GM19395 (cell line): ENCODE measurements at regions not wholly inside any gene's neighbourhood (a gene's known extent, or its start where the extent isn't known, plus 50 kb on each side); places are given as distances from the start of the nearest gene placed in this dataset.
"Not testable (repeated sequence)": the region's sequence is repeated elsewhere in the genome, so short reads cannot be mapped to it uniquely, and the experiment has no call there.

Experiments
- ATAC-seq: cut with Tn5 transposase; IDR thresholded peaks from one replicate; pipeline ENCODE4 v1.9.1; 2021; ENCODE audit warnings: mild to moderate bottlenecking, moderate library complexity; ENCODE audit not compliant: unreplicated experiment

DNA sequence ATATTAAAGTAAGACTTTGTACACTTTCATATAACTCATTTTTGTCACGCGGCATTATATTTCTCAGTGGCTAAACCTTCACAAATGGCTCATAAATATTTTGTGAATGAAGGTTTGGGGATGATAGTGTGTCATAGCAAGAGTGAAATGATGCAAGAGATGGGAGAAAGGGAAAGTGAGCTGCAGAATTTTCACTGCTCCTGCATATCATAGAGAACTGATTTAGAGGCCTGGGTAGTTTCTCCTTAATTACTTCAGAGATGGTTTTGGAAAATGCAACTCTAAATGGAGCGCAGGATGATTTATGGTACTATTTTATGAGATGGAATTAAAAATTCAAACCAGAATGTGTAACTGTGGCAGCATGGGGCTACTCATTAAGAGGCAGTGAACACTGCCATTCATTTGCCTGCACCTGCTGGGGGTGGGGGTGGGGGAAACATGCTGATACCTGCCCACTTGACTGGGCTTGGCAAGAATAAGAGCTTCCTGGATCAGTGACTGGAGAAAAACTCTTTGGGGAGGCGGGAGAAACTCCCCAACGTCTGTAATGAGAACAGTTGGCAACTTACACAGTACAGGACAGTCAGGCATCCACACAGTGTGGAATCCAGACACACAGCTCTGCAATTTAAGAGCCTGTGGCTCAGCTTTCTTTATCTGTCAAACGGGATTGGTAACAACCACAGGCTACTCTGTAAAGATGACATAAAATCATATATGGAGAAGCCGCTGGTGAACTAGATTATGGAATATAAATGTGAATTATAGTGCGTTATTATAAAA is 941.9 kb downstream of the SLC4A3 start:
- ATAC-seq = no peak

- ATAC-seq = no peak
Observed at GRCh38 chr2:220572385-220572784, 945.0 kb downstream of the SLC4A3 start.

GRCh38 chr2:220574038-220574437 is 946.6 kb downstream of the SLC4A3 start:
- ATAC-seq = no peak

DNA sequence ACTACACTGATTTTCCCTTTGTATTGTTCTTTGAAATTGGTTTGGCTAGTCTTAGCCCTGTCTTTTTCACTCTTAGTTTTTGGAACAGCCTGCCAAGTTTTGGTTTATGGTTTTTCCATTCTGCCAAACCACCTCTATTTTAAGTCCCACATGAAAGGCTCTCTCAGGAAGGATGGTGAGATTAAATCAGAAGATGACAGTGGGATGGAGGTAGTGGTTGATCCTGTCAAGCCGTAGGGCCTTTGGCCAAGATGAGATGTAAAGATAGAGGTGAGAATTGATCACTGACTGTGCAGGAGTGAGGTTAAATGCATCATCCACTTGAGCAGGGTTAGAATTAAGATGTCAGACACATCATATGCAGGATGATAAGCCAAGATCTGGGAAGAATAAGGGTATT is 948.5 kb downstream of the SLC4A3 start:
- no peak for ATAC-seq

- ATAC-seq = no peak
Observed at GRCh38 chr2:220579452-220579851, 952.0 kb downstream of the SLC4A3 start.

GRCh38 chr2:220580113-220580512 is 952.7 kb downstream of the SLC4A3 start:
- no peak for ATAC-seq

GRCh38 chr2:220583725-220584124 is 956.3 kb downstream of the SLC4A3 start:
- no peak for ATAC-seq

DNA sequence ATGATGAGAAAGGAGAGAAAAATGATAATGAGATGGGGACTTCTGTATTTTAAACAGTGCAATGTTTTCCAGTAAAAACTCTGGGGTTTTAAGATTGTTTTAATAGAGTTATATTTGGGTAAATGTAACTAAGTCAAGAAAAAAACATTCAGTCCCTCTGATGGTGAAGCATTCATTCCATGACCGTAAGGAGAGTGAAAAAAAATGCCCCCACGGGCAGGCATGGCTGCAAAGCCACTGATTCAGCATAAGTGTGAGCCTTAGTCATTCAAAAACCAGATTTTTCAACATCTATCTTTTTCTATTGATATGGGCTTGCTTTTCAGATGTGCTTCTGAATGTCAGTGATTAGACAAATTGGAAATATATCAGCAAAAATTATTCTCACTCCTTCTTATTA is 957.8 kb downstream of the SLC4A3 start:
- no peak for ATAC-seq

DNA sequence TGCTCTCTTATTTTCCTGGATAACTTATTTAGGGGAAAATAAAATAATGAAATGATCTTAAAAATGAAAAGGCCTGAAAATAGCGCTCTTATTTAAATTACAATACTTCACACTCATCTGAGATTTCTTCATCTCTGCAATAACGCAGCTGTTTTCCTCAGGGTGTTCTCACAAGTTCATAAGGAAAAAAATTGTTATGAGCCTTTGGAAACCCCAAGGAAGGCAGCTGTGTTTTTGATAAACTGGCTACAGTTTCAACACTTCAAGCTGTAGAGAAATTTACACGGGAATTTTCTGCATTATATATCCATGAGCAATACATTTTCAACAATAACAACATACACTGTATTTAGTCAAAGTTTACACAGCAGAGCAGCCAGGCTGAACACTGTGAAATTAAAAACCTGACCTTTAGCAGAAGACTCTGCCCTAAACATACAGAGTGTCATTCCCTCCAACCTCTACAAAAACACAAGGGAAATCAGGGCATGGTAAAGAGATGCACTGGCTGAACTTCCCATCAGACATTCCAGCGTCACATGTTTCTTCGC is 959.6 kb downstream of the SLC4A3 start:
- no peak for ATAC-seq

GRCh38 chr2:220588148-220588547 is 960.7 kb downstream of the SLC4A3 start:
- no peak for ATAC-seq

DNA sequence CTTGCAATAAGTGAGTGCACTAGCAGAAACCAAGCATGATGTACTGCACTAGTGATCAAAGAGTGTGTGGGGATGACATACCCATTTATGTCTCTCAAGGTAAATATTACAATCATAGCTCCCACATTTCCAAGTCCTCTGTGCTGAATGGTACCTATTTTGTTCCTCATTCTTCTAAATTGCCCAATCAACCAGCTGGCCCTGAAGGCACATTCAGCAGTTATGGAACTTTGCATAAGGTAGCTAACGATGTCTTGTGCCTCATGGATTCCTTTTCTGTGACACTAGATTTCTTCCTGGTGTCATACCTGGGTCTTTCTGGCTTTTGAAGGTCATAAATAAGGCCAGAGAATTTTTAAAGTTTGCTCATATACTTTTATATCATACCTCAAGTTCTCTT is 963.0 kb downstream of the SLC4A3 start:
- no peak for ATAC-seq

GRCh38 chr2:220593526-220593925 is 966.1 kb downstream of the SLC4A3 start:
- no peak for ATAC-seq

- ATAC-seq = no peak
Observed at GRCh38 chr2:220601674-220602073, 970.4 kb downstream of the EPHA4 start.

DNA sequence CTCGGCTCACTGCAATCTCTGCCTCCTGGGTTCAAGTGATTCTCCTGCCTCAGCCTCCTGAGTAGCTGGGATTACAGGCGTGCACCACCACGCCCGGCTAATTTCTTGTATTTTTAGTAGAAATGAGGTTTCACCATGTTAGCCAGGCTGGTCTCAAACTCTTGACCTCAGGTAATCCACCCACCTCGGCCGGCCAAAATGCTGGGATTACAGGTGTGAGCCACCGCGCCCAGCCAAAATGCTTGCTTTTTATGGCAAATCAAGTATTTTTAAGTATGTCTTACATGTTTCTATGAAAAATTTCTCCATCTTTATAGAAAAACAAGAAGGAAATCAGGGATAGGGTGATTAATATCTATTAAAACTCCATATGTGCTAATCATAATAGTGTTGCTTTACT is 959.1 kb downstream of the EPHA4 start:
- not testable (repeated sequence) for ATAC-seq

GRCh38 chr2:220614064-220614463 is 958.0 kb downstream of the EPHA4 start:
- ATAC-seq = no peak

DNA sequence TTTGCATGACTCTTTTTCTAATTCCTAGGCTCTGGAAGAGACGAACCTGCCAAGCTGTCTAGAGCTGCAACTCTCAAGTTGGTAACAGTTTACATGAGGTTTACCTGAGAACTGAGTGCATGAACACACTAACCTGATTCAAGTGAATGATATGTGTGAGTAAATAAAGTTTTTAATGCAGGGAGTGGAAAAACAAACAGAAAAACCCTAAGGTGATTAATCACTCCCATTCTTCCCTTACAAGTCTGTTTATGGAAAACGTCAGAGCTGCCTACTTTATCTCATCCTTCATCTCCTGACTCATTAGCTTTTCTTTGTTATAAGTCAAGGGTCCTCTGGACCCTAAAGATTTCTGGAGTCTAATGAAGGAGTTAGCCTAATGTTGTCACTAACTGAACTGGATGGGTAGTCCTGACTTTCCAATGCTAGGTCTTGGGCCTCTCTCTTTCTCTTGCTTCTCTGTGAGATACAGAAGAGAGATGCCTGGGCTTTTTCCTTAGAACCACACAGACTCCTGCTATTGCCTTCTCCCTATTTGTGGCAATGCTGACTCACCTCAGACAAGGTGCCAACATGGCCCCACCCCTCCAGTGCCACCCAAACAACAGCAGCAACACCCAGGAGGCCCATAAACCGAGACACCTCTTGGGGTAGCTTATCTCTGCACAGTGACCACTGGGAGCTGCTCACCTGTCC is 952.4 kb downstream of the EPHA4 start:
- ATAC-seq = no peak

DNA sequence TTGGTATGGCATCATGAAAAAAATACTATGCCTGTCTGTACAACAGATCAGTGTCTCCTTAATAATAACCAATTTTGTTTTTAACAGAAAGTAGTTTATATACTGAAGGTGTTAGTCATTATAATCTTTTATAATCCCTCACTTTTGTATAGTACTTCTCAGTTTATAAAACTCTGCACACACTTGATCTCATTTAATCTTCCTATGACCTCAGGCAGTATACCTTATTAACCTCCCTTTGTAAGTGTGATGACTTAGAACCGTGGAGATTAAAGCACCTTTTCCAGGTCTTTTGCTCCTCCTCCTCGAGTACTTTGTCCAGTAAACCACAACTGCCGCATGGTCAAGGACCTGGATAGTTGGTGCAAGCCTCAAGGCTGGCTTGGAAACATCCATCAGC is 945.5 kb downstream of the EPHA4 start:
- ATAC-seq = no peak

DNA sequence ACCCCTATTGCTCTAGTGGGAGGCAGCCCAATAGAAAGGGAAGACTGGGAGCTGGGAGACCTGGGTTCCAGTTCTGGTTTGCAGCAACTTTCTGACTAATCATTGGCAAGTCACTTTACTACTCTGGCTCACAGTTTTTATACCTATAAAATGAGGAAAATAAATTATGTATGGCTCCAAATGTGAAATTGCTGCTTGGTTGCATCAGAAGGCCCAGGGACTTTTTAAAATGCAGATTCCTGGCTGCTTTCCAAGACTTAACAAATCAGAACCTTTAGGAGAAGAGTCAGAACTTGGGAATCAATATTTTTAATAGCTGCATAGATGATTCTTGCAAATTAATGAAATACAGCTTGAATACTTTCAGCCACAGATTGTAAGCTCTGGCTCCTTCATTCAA is 943.9 kb downstream of the EPHA4 start:
- ATAC-seq = no peak

DNA sequence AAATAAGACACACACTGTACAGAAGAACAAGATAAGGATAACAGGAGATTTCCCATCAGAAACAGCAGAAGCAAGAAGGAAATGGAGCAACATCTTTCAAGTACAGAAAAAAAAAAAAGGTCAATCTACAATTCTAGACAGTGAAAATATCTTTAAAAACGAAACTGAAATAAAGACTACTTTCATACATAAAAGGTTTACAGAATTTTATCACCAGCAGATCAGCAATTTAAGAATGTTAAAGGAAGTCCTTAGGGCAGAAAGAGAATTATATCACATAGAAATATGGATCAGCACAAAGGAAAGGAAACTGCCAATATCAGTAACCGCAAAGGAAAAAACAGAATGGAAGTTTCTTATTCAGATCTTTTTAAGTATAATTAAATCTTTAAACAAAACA is 931.0 kb downstream of the EPHA4 start:
- no peak for ATAC-seq

DNA sequence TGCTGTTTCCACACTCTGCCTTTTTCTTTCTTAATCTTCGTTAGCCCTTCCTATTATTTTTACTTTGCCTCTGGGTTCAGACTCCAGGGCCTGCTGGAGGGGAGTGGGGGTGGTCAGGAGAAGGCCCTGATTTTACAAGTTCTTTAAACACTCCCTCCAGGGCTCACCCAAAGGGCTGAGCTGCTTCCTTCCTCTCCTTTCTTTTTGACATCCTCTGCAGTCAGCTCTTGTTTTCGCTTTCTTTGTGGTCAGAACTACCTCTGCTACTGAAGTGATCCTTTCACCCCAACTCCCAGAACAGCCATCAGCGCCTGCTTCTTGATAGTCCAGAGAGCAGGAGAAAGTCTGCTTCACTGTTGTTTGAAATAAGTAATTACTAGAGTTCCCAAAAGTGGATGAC is 925.7 kb downstream of the EPHA4 start:
- peak; percentile 81 for ATAC-seq

DNA sequence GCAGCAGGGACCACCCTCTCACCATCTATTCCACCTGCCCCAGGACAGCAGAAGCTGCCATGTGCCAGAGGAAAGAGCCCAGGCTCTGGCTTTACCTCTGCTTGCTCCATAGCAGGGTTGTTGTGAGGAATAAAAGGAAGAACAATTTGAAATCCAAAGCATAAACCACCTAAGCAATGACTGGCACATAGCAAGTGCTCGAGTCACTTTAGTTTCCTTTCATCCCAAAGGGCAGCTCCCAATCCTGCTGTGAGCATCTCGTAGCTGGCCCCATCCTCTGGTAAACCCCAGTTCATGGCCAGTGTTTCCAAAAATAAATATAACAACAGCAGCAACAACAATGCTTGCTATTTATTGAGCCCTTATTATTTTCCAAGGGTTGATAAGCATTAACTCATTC is 923.5 kb downstream of the EPHA4 start:
- ATAC-seq = no peak

- ATAC-seq = no peak
Observed at GRCh38 chr2:220653776-220654175, 918.3 kb downstream of the EPHA4 start.
